WTC11 (cell line): ENCODE measurements at regions not wholly inside any gene's neighbourhood (a gene's known extent, or its start where the extent isn't known, plus 50 kb on each side); places are given as distances from the start of the nearest gene placed in this dataset.

Source experiments
- ATAC-seq: fragments of 200-7000 bp; cut with Tn5 transposase; 2 replicates; pipeline ENCODE4 v1.10.0; 2021; ENCODE audit warnings: mild to moderate bottlenecking, moderate library complexity
- CTCF ChIA-PET: fragments of 300-600 bp; sonication (Branson Sonifier 250); formaldehyde crosslinking; loops from one replicate; lab custom pipeline; 2021; ENCODE audit warnings: antibody characterized with exemption; lab: Charles Lee
- POLR2A ChIA-PET: fragments of 350-600 bp; sonication (Branson Sonifier 250); formaldehyde crosslinking; loops from one replicate; lab custom pipeline; 2021; ENCODE audit warnings: antibody characterized with exemption; lab: Charles Lee
- DNase-seq: peaks from one replicate; pipeline ENCODE4 v3.0.0; 2021; ENCODE audit warnings: low spot score
- H3K27ac Mint-ChIP-seq: 2 replicates; pipeline ENCODE4 v1.8.0; 2021; ENCODE audit warnings: mixed read lengths
- H3K27me3 Mint-ChIP-seq: 2 replicates; pipeline ENCODE4 v1.8.0; 2021; ENCODE audit warnings: low read depth, mild to moderate bottlenecking, moderate library complexity, mixed read lengths
- H3K36me3 Mint-ChIP-seq: 2 replicates; pipeline ENCODE4 v1.8.0; 2021; ENCODE audit warnings: mixed read lengths
- H3K4me1 Mint-ChIP-seq: 2 replicates; pipeline ENCODE4 v1.8.0; 2022; ENCODE audit warnings: mixed read lengths
- H3K4me3 Mint-ChIP-seq: 2 replicates; pipeline ENCODE4 v1.8.0; 2021; ENCODE audit warnings: mild to moderate bottlenecking, moderate library complexity, mixed read lengths
- H3K9me3 Mint-ChIP-seq: 2 replicates; pipeline ENCODE4 v1.8.0; 2021; ENCODE audit warnings: mixed read lengths
- EMX1 ChIP-seq: fragments of 250-450 bp; sonication (Bioruptor Pico); IDR thresholded peaks from 2 replicates; pipeline ENCODE4 v1.8.0; 2021; ENCODE audit warnings: mild to moderate bottlenecking
- GRHL2 ChIP-seq: fragments of 250-450 bp; sonication (Bioruptor Pico); IDR thresholded peaks from 2 replicates; pipeline ENCODE4 v1.8.0; 2022; ENCODE audit warnings: mild to moderate bottlenecking, moderate library complexity; ENCODE audit not compliant: insufficient replicate concordance, severe bottlenecking
- HMGA2 ChIP-seq: fragments of 250-450 bp; sonication (Bioruptor Pico); IDR thresholded peaks from 2 replicates; pipeline ENCODE4 v1.4.0; 2021; ENCODE audit warnings: mild to moderate bottlenecking, moderate library complexity
- NFATC4 ChIP-seq: fragments of 250-450 bp; sonication (Bioruptor Pico); IDR thresholded peaks from 2 replicates; pipeline ENCODE4 v1.9.0; 2021; ENCODE audit warnings: mild to moderate bottlenecking
- NFE2L1 ChIP-seq: sonication (generic); formaldehyde crosslinking; IDR thresholded peaks from 2 replicates; pipeline ENCODE4 v1.8.1; 2023; ENCODE audit warnings: missing genetic modification reagents
- NR3C1 ChIP-seq: sonication (generic); formaldehyde crosslinking; conservative IDR thresholded peaks from 2 replicates; pipeline ENCODE4 v1.8.1; 2023; ENCODE audit warnings: low read depth, mild to moderate bottlenecking, missing genetic modification reagents
- RELA ChIP-seq: sonication (generic); formaldehyde crosslinking; IDR thresholded peaks from 2 replicates; pipeline ENCODE4 v1.8.1; 2022; ENCODE audit warnings: missing genetic modification reagents, mild to moderate bottlenecking, borderline replicate concordance
- TEAD1 ChIP-seq: sonication (generic); formaldehyde crosslinking; IDR thresholded peaks from 2 replicates; pipeline ENCODE4 v1.8.0; 2022; ENCODE audit warnings: mild to moderate bottlenecking, missing genetic modification reagents
- ZNF219 ChIP-seq: sonication (generic); formaldehyde crosslinking; IDR thresholded peaks from 2 replicates; pipeline ENCODE4 v1.8.0; 2023; ENCODE audit warnings: missing genetic modification reagents, mild to moderate bottlenecking, borderline replicate concordance
- TF ChIP-seq, protein P1 (sequence below): sonication (generic); formaldehyde crosslinking; IDR thresholded peaks from 2 replicates; pipeline ENCODE4 v1.8.1; 2022; ENCODE audit warnings: low read depth, missing genetic modification reagents, borderline replicate concordance
- TF ChIP-seq, protein P2 (sequence below): sonication (generic); formaldehyde crosslinking; IDR thresholded peaks from 2 replicates; pipeline ENCODE4 v1.8.0; 2022; ENCODE audit warnings: mild to moderate bottlenecking, missing genetic modification reagents
- TF ChIP-seq, protein P3 (sequence below): sonication (generic); formaldehyde crosslinking; IDR thresholded peaks from 2 replicates; pipeline ENCODE4 v1.8.0; 2022; ENCODE audit warnings: mild to moderate bottlenecking, missing genetic modification reagents
- TF ChIP-seq, protein P4 (sequence below): sonication (generic); formaldehyde crosslinking; IDR thresholded peaks from 2 replicates; pipeline ENCODE4 v1.8.0; 2022; ENCODE audit warnings: missing genetic modification reagents
- TF ChIP-seq, protein P5 (sequence below): sonication (generic); formaldehyde crosslinking; IDR thresholded peaks from 2 replicates; pipeline ENCODE4 v1.8.1; 2023; ENCODE audit warnings: mild to moderate bottlenecking, missing genetic modification reagents
- TF ChIP-seq, protein P6 (sequence below): fragments of 250-450 bp; sonication (Bioruptor Pico); IDR thresholded peaks from 2 replicates; pipeline ENCODE4 v1.9.0; 2021; ENCODE audit warnings: mild to moderate bottlenecking
- TF ChIP-seq, protein P7 (sequence below): fragments of 250-450 bp; sonication (Bioruptor Pico); IDR thresholded peaks from 2 replicates; pipeline ENCODE4 v1.9.0; 2021; ENCODE audit warnings: mild to moderate bottlenecking, borderline replicate concordance

DNA sequence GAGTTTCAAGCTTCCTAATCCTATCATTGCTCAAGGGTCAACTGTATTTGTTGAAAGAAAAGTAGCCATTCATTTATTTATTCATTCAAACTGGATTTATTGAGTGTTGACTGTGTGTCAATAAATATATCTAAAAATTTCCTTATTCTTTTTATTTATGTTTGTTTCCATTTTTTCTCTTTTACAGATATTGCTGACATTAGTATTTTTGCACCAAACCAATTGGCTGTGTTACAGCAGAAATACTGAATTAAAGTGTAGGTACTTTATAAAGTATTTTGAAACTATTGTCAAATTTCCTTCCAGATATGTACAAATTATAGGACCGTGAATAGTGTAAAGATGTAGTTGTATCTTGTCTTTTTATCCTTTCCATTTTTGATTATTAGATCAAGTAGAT is 692.0 kb upstream of the SLC10A2 start:
- ChIA-PET CTCF (no interaction called here), POLR2A (no interaction called here)
- DNase-seq (no peak), ATAC-seq (no peak)
- Mint-ChIP-seq H3K27ac (no peak overlapping the region), H3K9me3 (no peaks in the 10 kb centered on the region; the same call in 1 of the 2 replicates), H3K27me3 (no peaks in the 10 kb centered on the region), H3K36me3 (no peaks in the 10 kb centered on the region), H3K4me1 (peaks cover 5% of the 10 kb centered on the region), H3K4me3 (no peak overlapping the region)
- TF ChIP-seq, protein P1, sequence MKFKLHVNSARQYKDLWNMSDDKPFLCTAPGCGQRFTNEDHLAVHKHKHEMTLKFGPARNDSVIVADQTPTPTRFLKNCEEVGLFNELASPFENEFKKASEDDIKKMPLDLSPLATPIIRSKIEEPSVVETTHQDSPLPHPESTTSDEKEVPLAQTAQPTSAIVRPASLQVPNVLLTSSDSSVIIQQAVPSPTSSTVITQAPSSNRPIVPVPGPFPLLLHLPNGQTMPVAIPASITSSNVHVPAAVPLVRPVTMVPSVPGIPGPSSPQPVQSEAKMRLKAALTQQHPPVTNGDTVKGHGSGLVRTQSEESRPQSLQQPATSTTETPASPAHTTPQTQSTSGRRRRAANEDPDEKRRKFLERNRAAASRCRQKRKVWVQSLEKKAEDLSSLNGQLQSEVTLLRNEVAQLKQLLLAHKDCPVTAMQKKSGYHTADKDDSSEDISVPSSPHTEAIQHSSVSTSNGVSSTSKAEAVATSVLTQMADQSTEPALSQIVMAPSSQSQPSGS (CRISPR knock-in tag): no peak
- TF ChIP-seq NFE2L1 (CRISPR knock-in tag): no peak
- no peak for TF ChIP-seq RELA
- TF ChIP-seq, protein P2, sequence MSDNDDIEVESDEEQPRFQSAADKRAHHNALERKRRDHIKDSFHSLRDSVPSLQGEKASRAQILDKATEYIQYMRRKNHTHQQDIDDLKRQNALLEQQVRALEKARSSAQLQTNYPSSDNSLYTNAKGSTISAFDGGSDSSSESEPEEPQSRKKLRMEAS (CRISPR knock-in tag): no peak
- TF ChIP-seq, protein P3, sequence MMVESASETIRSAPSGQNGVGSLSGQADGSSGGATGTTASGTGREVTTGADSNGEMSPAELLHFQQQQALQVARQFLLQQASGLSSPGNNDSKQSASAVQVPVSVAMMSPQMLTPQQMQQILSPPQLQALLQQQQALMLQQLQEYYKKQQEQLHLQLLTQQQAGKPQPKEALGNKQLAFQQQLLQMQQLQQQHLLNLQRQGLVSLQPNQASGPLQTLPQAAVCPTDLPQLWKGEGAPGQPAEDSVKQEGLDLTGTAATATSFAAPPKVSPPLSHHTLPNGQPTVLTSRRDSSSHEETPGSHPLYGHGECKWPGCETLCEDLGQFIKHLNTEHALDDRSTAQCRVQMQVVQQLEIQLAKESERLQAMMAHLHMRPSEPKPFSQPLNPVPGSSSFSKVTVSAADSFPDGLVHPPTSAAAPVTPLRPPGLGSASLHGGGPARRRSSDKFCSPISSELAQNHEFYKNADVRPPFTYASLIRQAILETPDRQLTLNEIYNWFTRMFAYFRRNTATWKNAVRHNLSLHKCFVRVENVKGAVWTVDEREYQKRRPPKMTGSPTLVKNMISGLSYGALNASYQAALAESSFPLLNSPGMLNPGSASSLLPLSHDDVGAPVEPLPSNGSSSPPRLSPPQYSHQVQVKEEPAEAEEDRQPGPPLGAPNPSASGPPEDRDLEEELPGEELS: no peak
- TF ChIP-seq ZNF219 (CRISPR knock-in tag): no peak
- TF ChIP-seq, protein P4, sequence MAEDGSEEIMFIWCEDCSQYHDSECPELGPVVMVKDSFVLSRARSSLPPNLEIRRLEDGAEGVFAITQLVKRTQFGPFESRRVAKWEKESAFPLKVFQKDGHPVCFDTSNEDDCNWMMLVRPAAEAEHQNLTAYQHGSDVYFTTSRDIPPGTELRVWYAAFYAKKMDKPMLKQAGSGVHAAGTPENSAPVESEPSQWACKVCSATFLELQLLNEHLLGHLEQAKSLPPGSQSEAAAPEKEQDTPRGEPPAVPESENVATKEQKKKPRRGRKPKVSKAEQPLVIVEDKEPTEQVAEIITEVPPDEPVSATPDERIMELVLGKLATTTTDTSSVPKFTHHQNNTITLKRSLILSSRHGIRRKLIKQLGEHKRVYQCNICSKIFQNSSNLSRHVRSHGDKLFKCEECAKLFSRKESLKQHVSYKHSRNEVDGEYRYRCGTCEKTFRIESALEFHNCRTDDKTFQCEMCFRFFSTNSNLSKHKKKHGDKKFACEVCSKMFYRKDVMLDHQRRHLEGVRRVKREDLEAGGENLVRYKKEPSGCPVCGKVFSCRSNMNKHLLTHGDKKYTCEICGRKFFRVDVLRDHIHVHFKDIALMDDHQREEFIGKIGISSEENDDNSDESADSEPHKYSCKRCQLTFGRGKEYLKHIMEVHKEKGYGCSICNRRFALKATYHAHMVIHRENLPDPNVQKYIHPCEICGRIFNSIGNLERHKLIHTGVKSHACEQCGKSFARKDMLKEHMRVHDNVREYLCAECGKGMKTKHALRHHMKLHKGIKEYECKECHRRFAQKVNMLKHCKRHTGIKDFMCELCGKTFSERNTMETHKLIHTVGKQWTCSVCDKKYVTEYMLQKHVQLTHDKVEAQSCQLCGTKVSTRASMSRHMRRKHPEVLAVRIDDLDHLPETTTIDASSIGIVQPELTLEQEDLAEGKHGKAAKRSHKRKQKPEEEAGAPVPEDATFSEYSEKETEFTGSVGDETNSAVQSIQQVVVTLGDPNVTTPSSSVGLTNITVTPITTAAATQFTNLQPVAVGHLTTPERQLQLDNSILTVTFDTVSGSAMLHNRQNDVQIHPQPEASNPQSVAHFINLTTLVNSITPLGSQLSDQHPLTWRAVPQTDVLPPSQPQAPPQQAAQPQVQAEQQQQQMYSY (CRISPR knock-in tag): no peak

DNA sequence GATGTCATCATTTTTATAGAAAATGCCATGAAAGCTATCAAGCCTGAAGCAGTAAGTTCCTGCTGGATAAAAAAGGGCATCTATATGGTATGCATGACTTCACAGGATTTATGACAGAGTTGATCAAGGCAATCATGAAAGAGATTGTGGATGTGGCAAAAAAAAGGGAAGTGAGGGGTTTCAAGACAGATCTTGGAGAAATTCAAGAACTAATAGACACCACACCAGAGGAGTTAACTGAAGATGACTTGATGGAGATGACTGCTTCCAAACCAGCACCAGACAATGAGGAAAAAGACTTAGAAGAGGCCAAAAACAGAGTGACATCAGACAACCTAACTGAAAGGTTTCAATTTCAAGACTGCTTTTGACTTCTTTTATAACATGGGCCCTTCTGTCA is 691.1 kb upstream of the SLC10A2 start:
- POLR2A ChIA-PET: no interaction called here
- TF ChIP-seq NR3C1 (CRISPR knock-in tag) (no peak), NFATC4 (CRISPR knock-in tag) (no peak), HMGA2 (no peak), EMX1 (CRISPR knock-in tag) (no peak), TEAD1 (CRISPR knock-in tag) (no peak), GRHL2 (no peak)
- TF ChIP-seq, protein P5, sequence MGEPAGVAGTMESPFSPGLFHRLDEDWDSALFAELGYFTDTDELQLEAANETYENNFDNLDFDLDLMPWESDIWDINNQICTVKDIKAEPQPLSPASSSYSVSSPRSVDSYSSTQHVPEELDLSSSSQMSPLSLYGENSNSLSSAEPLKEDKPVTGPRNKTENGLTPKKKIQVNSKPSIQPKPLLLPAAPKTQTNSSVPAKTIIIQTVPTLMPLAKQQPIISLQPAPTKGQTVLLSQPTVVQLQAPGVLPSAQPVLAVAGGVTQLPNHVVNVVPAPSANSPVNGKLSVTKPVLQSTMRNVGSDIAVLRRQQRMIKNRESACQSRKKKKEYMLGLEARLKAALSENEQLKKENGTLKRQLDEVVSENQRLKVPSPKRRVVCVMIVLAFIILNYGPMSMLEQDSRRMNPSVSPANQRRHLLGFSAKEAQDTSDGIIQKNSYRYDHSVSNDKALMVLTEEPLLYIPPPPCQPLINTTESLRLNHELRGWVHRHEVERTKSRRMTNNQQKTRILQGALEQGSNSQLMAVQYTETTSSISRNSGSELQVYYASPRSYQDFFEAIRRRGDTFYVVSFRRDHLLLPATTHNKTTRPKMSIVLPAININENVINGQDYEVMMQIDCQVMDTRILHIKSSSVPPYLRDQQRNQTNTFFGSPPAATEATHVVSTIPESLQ: no peak
- TF ChIP-seq, protein P4 (CRISPR knock-in tag): no peak
- TF ChIP-seq, protein P6, sequence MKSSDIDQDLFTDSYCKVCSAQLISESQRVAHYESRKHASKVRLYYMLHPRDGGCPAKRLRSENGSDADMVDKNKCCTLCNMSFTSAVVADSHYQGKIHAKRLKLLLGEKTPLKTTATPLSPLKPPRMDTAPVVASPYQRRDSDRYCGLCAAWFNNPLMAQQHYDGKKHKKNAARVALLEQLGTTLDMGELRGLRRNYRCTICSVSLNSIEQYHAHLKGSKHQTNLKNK: no peak
- TF ChIP-seq, protein P7, sequence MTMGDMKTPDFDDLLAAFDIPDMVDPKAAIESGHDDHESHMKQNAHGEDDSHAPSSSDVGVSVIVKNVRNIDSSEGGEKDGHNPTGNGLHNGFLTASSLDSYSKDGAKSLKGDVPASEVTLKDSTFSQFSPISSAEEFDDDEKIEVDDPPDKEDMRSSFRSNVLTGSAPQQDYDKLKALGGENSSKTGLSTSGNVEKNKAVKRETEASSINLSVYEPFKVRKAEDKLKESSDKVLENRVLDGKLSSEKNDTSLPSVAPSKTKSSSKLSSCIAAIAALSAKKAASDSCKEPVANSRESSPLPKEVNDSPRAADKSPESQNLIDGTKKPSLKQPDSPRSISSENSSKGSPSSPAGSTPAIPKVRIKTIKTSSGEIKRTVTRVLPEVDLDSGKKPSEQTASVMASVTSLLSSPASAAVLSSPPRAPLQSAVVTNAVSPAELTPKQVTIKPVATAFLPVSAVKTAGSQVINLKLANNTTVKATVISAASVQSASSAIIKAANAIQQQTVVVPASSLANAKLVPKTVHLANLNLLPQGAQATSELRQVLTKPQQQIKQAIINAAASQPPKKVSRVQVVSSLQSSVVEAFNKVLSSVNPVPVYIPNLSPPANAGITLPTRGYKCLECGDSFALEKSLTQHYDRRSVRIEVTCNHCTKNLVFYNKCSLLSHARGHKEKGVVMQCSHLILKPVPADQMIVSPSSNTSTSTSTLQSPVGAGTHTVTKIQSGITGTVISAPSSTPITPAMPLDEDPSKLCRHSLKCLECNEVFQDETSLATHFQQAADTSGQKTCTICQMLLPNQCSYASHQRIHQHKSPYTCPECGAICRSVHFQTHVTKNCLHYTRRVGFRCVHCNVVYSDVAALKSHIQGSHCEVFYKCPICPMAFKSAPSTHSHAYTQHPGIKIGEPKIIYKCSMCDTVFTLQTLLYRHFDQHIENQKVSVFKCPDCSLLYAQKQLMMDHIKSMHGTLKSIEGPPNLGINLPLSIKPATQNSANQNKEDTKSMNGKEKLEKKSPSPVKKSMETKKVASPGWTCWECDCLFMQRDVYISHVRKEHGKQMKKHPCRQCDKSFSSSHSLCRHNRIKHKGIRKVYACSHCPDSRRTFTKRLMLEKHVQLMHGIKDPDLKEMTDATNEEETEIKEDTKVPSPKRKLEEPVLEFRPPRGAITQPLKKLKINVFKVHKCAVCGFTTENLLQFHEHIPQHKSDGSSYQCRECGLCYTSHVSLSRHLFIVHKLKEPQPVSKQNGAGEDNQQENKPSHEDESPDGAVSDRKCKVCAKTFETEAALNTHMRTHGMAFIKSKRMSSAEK (CRISPR knock-in tag): no peak

More for the DNA sequence above, 691.1 kb upstream of the SLC10A2 start:
- no peak overlapping the region for H3K4me3 Mint-ChIP-seq
- no peaks in the 10 kb centered on the region for H3K27me3 Mint-ChIP-seq
- CTCF ChIA-PET: no interaction called here
- ATAC-seq: no peak
- no peak for DNase-seq
- no peaks in the 10 kb centered on the region; the same call in 1 of the 2 replicates for H3K9me3 Mint-ChIP-seq
- H3K36me3 Mint-ChIP-seq: no peaks in the 10 kb centered on the region
- no peak overlapping the region for H3K27ac Mint-ChIP-seq
- H3K4me1 Mint-ChIP-seq: peaks cover 5% of the 10 kb centered on the region
